IPS-18a (cell line): ENCODE measurements at regions not wholly inside any gene's neighbourhood (a gene's known extent, or its start where the extent isn't known, plus 50 kb on each side); places are given as distances from the start of the nearest gene placed in this dataset.

Source experiments
- H3K27ac ChIP-seq: one replicate; pipeline ENCODE4 v1.5.1; 2013; ENCODE audit warnings: low read length
- H3K27me3 ChIP-seq: one replicate; pipeline ENCODE4 v1.6.1; 2013; ENCODE audit warnings: mild to moderate bottlenecking, low read length; ENCODE audit not compliant: control insufficient read depth, insufficient read depth
- H3K36me3 ChIP-seq: one replicate; pipeline ENCODE4 v1.6.1; 2013; ENCODE audit warnings: low read depth, low read length; ENCODE audit not compliant: control insufficient read depth
- H3K4me1 ChIP-seq: one replicate; pipeline ENCODE4 v1.6.1; 2013; ENCODE audit warnings: low read depth, low read length; ENCODE audit not compliant: control insufficient read depth
- H3K4me3 ChIP-seq: one replicate; pipeline ENCODE4 v1.5.1; 2013; ENCODE audit warnings: low read length
- H3K9ac ChIP-seq: one replicate; pipeline ENCODE4 v1.6.1; 2013; ENCODE audit warnings: mild to moderate bottlenecking, low read length, moderate library complexity
- H3K9me3 ChIP-seq: one replicate; pipeline ENCODE4 v1.6.1; 2013; ENCODE audit warnings: low read depth, low read length; ENCODE audit not compliant: control insufficient read depth

- Histone ChIP-seq H3K9ac (no peak overlapping the region), H3K27me3 (no peaks in the 10 kb centered on the region), H3K36me3 (no peaks in the 10 kb centered on the region), H3K4me1 (no peaks in the 10 kb centered on the region), H3K4me3 (no peak overlapping the region), H3K27ac (no peak overlapping the region), H3K9me3 (no peaks in the 10 kb centered on the region)
These were observed 277.7 kb downstream of the TMA16 start for GRCh38 chr4:163772238-163772637.

GRCh38 chr4:163773940-163774339 lies 279.4 kb downstream of the TMA16 start:
- H3K9me3 ChIP-seq: no peaks in the 10 kb centered on the region
- H3K36me3 ChIP-seq: no peaks in the 10 kb centered on the region
- H3K4me3 ChIP-seq: no peak overlapping the region
- no peaks in the 10 kb centered on the region for H3K4me1 ChIP-seq
- H3K9ac ChIP-seq: no peak overlapping the region
- no peak overlapping the region for H3K27ac ChIP-seq
- H3K27me3 ChIP-seq: no peaks in the 10 kb centered on the region

GRCh38 chr4:163776957-163777356 lies 282.5 kb downstream of the TMA16 start:
- Histone ChIP-seq H3K36me3 (no peaks in the 10 kb centered on the region), H3K27me3 (no peaks in the 10 kb centered on the region), H3K9ac (no peak overlapping the region), H3K4me3 (no peak overlapping the region), H3K27ac (no peak overlapping the region), H3K4me1 (no peaks in the 10 kb centered on the region), H3K9me3 (no peaks in the 10 kb centered on the region)

GRCh38 chr4:163781726-163782125 lies 287.2 kb downstream of the TMA16 start:
- no peaks in the 10 kb centered on the region for H3K36me3 ChIP-seq
- peaks cover 3% of the 10 kb centered on the region for H3K9me3 ChIP-seq
- no peaks in the 10 kb centered on the region for H3K27me3 ChIP-seq
- no peaks in the 10 kb centered on the region for H3K4me1 ChIP-seq
- no peak overlapping the region for H3K27ac ChIP-seq
- H3K4me3 ChIP-seq: no peak overlapping the region
- no peak overlapping the region for H3K9ac ChIP-seq

- Histone ChIP-seq H3K4me3 (no peak overlapping the region), H3K9ac (no peak overlapping the region), H3K36me3 (no peaks in the 10 kb centered on the region), H3K27ac (no peak overlapping the region), H3K9me3 (no peaks in the 10 kb centered on the region), H3K27me3 (no peaks in the 10 kb centered on the region), H3K4me1 (no peaks in the 10 kb centered on the region)
These were observed 295.7 kb downstream of the TMA16 start for GRCh38 chr4:163790231-163790630.

- Histone ChIP-seq H3K9ac (no peak overlapping the region), H3K4me1 (no peaks in the 10 kb centered on the region), H3K27ac (no peak overlapping the region), H3K4me3 (no peak overlapping the region), H3K36me3 (no peaks in the 10 kb centered on the region), H3K9me3 (no peaks in the 10 kb centered on the region), H3K27me3 (no peaks in the 10 kb centered on the region)
These were observed 301.4 kb downstream of the TMA16 start for GRCh38 chr4:163795885-163796284.

GRCh38 chr4:163804001-163804400 lies 309.5 kb downstream of the TMA16 start:
- H3K4me1 ChIP-seq: no peaks in the 10 kb centered on the region
- H3K9ac ChIP-seq: no peak overlapping the region
- no peaks in the 10 kb centered on the region for H3K27me3 ChIP-seq
- H3K9me3 ChIP-seq: no peaks in the 10 kb centered on the region
- H3K4me3 ChIP-seq: no peak overlapping the region
- no peaks in the 10 kb centered on the region for H3K36me3 ChIP-seq
- no peak overlapping the region for H3K27ac ChIP-seq

GRCh38 chr4:163806653-163807052 lies 312.2 kb downstream of the TMA16 start:
- no peak overlapping the region for H3K9ac ChIP-seq
- no peak overlapping the region for H3K4me3 ChIP-seq
- no peaks in the 10 kb centered on the region for H3K36me3 ChIP-seq
- H3K4me1 ChIP-seq: no peaks in the 10 kb centered on the region
- H3K27me3 ChIP-seq: no peaks in the 10 kb centered on the region
- no peak overlapping the region for H3K27ac ChIP-seq
- H3K9me3 ChIP-seq: no peaks in the 10 kb centered on the region

GRCh38 chr4:163808011-163808410 lies 313.5 kb downstream of the TMA16 start:
- Histone ChIP-seq H3K27me3 (no peaks in the 10 kb centered on the region), H3K4me3 (no peak overlapping the region), H3K36me3 (no peaks in the 10 kb centered on the region), H3K9ac (no peak overlapping the region), H3K27ac (no peak overlapping the region), H3K4me1 (no peaks in the 10 kb centered on the region), H3K9me3 (no peaks in the 10 kb centered on the region)

GRCh38 chr4:163810755-163811154 lies 316.3 kb downstream of the TMA16 start:
- H3K27ac ChIP-seq: no peak overlapping the region
- no peaks in the 10 kb centered on the region for H3K9me3 ChIP-seq
- H3K9ac ChIP-seq: no peak overlapping the region
- no peaks in the 10 kb centered on the region for H3K4me1 ChIP-seq
- H3K27me3 ChIP-seq: no peaks in the 10 kb centered on the region
- no peak overlapping the region for H3K4me3 ChIP-seq
- no peaks in the 10 kb centered on the region for H3K36me3 ChIP-seq

GRCh38 chr4:163815776-163816175 lies 321.3 kb downstream of the TMA16 start:
- Histone ChIP-seq H3K9ac (no peak overlapping the region), H3K27me3 (no peaks in the 10 kb centered on the region), H3K4me1 (no peaks in the 10 kb centered on the region), H3K9me3 (no peaks in the 10 kb centered on the region), H3K4me3 (no peak overlapping the region), H3K27ac (no peak overlapping the region), H3K36me3 (no peaks in the 10 kb centered on the region)

GRCh38 chr4:163816494-163816893 lies 322.0 kb downstream of the TMA16 start:
- H3K27ac ChIP-seq: no peak overlapping the region
- H3K9ac ChIP-seq: no peak overlapping the region
- H3K9me3 ChIP-seq: no peaks in the 10 kb centered on the region
- no peaks in the 10 kb centered on the region for H3K4me1 ChIP-seq
- H3K36me3 ChIP-seq: no peaks in the 10 kb centered on the region
- no peak overlapping the region for H3K4me3 ChIP-seq
- H3K27me3 ChIP-seq: no peaks in the 10 kb centered on the region
